HFFc6 (cell line): ENCODE measurements at regions not wholly inside any gene's neighbourhood (a gene's known extent, or its start where the extent isn't known, plus 50 kb on each side); places are given as distances from the start of the nearest gene placed in this dataset.

ENCODE experiments used
- DNase-seq: peaks from one replicate; pipeline ENCODE4 v3.0.0-alpha.2; 2018
- H3K27ac Mint-ChIP-seq: 2 replicates; pipeline ENCODE4 v1.8.0; 2020; ENCODE audit warnings: mild to moderate bottlenecking, mixed read lengths
- H3K27me3 Mint-ChIP-seq: 2 replicates; pipeline ENCODE4 v1.8.0; 2021; ENCODE audit warnings: mild to moderate bottlenecking, moderate library complexity, mixed read lengths; ENCODE audit not compliant: insufficient read depth
- H3K36me3 Mint-ChIP-seq: 2 replicates; pipeline ENCODE4 v1.8.0; 2021; ENCODE audit warnings: low read depth, mixed read lengths
- H3K4me1 Mint-ChIP-seq: 2 replicates; pipeline ENCODE4 v1.8.0; 2020; ENCODE audit warnings: low read depth, mixed read lengths
- H3K4me3 Mint-ChIP-seq: 2 replicates; pipeline ENCODE4 v1.8.0; 2020; ENCODE audit warnings: mild to moderate bottlenecking, moderate library complexity, mixed read lengths
- H3K9me3 Mint-ChIP-seq: 2 replicates; pipeline ENCODE4 v1.8.0; 2020; ENCODE audit warnings: mild to moderate bottlenecking, mixed read lengths
- TF ChIP-seq, protein P1 (sequence below): fragments of 200-600 bp; sonication (generic); IDR thresholded peaks from 2 replicates; pipeline ENCODE4 v1.5.0; 2021; ENCODE audit warnings: antibody characterized with exemption, mild to moderate bottlenecking

DNA sequence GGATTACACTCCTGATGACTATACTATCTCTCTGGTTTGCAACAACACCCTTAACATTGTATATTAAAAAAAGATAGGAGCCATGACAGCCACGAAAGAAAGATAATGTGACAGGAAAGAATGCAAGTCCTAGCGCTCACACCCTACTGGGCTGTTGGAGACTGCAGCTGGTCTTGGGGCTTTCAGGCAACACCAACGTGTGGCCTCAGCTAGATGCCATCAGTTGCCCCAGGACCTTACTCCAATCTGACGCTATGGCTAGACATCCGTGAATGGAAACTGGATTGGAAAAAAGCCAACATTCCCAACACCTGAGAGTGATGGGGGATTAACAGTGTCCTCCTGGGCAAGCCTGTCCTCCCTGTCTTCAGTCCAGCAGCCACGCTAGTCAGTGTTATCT, 357.4 kb upstream of the GULP1 start:
- Mint-ChIP-seq H3K4me1 (no peaks in the 10 kb centered on the region), H3K4me3 (no peak overlapping the region), H3K27ac (no peak overlapping the region)

DNA sequence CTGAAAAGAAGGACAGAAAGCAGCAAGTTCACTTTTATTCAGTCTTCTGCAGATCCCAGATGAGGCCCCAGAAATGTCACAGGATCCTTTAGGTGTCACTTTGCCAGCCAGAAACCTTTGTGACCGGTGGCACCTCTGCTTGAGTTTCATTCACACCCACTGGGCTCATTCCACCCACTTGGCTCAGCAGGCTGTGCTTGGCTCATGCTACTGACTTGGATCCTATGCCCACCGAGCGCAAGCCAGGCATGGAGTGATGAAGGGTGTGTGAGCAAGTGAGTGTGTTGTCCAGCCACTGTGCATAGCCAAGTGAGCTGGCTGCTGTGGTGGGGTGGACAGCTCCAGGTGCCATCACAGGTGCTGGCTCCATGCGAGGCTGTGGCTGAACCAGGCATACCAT, 357.0 kb upstream of the GULP1 start:
- no peaks in the 10 kb centered on the region for H3K36me3 Mint-ChIP-seq
- H3K27ac Mint-ChIP-seq = no peak overlapping the region
- no peaks in the 10 kb centered on the region for H3K9me3 Mint-ChIP-seq
- H3K4me3 Mint-ChIP-seq = no peak overlapping the region
- H3K4me1 Mint-ChIP-seq = no peaks in the 10 kb centered on the region
- TF ChIP-seq, protein P1, sequence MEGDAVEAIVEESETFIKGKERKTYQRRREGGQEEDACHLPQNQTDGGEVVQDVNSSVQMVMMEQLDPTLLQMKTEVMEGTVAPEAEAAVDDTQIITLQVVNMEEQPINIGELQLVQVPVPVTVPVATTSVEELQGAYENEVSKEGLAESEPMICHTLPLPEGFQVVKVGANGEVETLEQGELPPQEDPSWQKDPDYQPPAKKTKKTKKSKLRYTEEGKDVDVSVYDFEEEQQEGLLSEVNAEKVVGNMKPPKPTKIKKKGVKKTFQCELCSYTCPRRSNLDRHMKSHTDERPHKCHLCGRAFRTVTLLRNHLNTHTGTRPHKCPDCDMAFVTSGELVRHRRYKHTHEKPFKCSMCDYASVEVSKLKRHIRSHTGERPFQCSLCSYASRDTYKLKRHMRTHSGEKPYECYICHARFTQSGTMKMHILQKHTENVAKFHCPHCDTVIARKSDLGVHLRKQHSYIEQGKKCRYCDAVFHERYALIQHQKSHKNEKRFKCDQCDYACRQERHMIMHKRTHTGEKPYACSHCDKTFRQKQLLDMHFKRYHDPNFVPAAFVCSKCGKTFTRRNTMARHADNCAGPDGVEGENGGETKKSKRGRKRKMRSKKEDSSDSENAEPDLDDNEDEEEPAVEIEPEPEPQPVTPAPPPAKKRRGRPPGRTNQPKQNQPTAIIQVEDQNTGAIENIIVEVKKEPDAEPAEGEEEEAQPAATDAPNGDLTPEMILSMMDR = no peak
- no peak for DNase-seq
- no peaks in the 10 kb centered on the region for H3K27me3 Mint-ChIP-seq

More for the DNA sequence above, 357.4 kb upstream of the GULP1 start:
- no peaks in the 10 kb centered on the region for H3K9me3 Mint-ChIP-seq
- H3K36me3 Mint-ChIP-seq = no peaks in the 10 kb centered on the region
- TF ChIP-seq, protein P1 = no peak
- DNase-seq = no peak
- no peaks in the 10 kb centered on the region for H3K27me3 Mint-ChIP-seq

DNA sequence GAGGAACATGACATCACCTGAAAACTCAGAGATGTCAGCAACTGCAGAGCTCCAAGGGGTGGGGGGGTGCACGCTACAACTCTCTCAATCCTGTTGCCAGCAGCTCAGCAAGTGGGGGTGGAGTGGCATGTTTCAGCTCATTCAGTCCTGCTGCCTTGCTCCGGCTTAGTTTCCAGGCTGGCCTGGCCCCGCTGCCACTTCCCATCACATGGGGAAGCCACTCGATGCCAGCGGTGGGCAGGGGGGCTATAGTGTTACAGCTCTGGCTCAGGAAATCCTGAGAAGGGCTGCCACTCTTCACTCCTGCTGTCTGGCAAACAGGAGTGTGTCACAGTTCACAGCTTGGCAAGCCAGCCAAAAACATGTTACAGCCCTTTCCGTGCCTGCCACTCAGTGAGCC, 356.5 kb upstream of the GULP1 start:
- H3K27ac Mint-ChIP-seq = no peak overlapping the region
- H3K27me3 Mint-ChIP-seq = no peaks in the 10 kb centered on the region
- TF ChIP-seq, protein P1 = no peak
- H3K9me3 Mint-ChIP-seq = no peaks in the 10 kb centered on the region
- no peak for DNase-seq
- no peaks in the 10 kb centered on the region for H3K36me3 Mint-ChIP-seq
- H3K4me1 Mint-ChIP-seq = no peaks in the 10 kb centered on the region
- H3K4me3 Mint-ChIP-seq = no peak overlapping the region

DNA sequence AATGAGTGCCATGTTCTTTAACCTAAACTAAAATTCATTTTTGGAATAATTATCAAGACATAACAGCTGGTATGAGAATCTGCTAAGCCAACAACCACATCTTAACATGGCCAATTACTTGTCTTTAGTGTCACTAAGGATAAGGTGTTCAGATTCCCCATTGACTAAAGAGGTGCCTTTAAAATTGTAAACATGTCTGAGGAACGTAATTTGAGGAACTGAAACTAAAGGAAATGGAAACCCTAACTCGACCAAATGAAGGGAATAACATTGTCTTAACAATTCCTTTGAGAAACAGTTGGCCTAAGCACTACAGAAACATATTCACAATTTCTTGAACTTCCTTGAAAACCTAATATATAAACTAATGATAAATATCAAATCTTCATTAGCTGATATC, 355.4 kb upstream of the GULP1 start:
- TF ChIP-seq, protein P1 = no peak
- H3K4me1 Mint-ChIP-seq = no peaks in the 10 kb centered on the region
- no peak overlapping the region for H3K4me3 Mint-ChIP-seq
- no peaks in the 10 kb centered on the region for H3K9me3 Mint-ChIP-seq
- H3K36me3 Mint-ChIP-seq = no peaks in the 10 kb centered on the region
- DNase-seq = no peak
- H3K27me3 Mint-ChIP-seq = no peaks in the 10 kb centered on the region
- H3K27ac Mint-ChIP-seq = no peak overlapping the region

DNA sequence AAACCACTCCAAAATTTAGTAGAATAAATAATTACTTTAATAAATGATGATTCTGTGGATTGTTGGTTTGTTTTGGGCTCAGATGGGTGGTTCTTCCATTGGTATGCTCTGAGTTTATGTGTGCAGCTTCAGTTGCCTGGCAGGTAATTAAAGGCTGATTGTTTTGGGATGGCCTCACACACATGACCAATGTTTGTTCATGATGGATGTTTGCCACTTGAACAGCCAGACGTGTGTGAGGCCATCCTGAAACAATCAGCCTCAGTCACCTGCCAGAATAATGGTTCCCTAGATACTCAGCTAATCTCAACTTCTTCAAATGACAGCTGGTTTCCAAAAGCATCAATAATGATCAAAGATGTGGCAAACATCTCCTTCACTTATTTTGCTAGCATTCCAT, 352.5 kb upstream of the GULP1 start:
- TF ChIP-seq, protein P1 = no peak
- Mint-ChIP-seq H3K4me1 (no peaks in the 10 kb centered on the region), H3K4me3 (no peak overlapping the region), H3K9me3 (no peaks in the 10 kb centered on the region), H3K36me3 (no peaks in the 10 kb centered on the region), H3K27ac (no peak overlapping the region), H3K27me3 (no peaks in the 10 kb centered on the region)
- no peak for DNase-seq

DNA sequence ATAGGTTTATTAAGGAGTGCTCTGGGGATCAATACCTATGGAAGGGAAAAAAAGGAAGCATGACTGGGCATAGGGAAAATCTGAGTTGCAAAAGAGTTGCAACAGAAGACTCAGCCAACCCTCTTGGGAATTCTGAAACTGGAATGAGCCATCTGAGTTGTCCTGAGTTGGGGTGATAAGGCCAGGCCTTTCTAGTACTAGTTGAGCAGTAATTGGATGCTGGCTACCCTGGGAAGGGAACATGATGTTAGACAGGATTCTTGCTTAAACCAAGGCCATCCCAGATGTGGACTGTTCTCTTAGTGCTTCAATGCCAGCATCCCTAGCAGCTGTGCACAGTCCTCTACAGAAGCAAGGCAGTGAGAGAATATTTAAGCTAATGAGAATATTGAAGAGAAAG, 348.8 kb upstream of the GULP1 start:
- Mint-ChIP-seq H3K4me3 (no peak overlapping the region), H3K36me3 (no peaks in the 10 kb centered on the region), H3K27me3 (no peaks in the 10 kb centered on the region), H3K4me1 (no peaks in the 10 kb centered on the region), H3K27ac (no peak overlapping the region), H3K9me3 (no peaks in the 10 kb centered on the region)
- DNase-seq = no peak
- TF ChIP-seq, protein P1 = no peak
